ENCODE measurements at regions not wholly inside any gene's neighbourhood (a gene's known extent, or its start where the extent isn't known, plus 50 kb on each side); places are given as distances from the start of the nearest gene placed in this dataset.

GRCh38 chr5:125610892-125611291 is 812.3 kb upstream of the GRAMD2B start:
- no peak for TF ChIP-seq FOXP1 (IDR thresholded peaks at IDR 0.05)
- no peak for TF ChIP-seq FOXP1 (CRISPR knock-in tag; IDR thresholded peaks at IDR 0.05)
- no peak for TF ChIP-seq ZNF30 (CRISPR knock-in tag; IDR thresholded peaks at IDR 0.05)
- no peak for TF ChIP-seq FUBP1 (CRISPR knock-in tag; IDR thresholded peaks at IDR 0.05; ENCODE audit: borderline replicate concordance)
- no peak for TF ChIP-seq ERF (CRISPR knock-in tag; IDR thresholded peaks at IDR 0.05)
- no peak for TF ChIP-seq MAFG (CRISPR knock-in tag; IDR thresholded peaks at IDR 0.05)
- no peak for TF ChIP-seq ZNF24 (IDR thresholded peaks at IDR 0.05)
- TF ChIP-seq REST (IDR thresholded peaks at IDR 0.05; ENCODE audit: borderline replicate concordance in 1 of 2, low read depth in 1 of 2, low read length in 2 of 2): no peak
- no peak for TF ChIP-seq HOMEZ (CRISPR knock-in tag; IDR thresholded peaks at IDR 0.05; ENCODE audit: low read depth)
- TF ChIP-seq ZNF143 (CRISPR knock-in tag; IDR thresholded peaks at IDR 0.05): no peak

Data from HepG2 (cell line).